A673 (cell line): ENCODE measurements at regions not wholly inside any gene's neighbourhood (a gene's known extent, or its start where the extent isn't known, plus 50 kb on each side); places are given as distances from the start of the nearest gene placed in this dataset.

Experiments
- BruUV-seq: library from RNA; stranded (reverse); fragments of 400-500 nt; replicated peaks from 2 replicates; lab custom pipeline; 2021; lab: Mats Ljungman, UMichigan
- CTCF ChIA-PET: fragments of 300-600 bp; sonication (Branson Sonifier 250); formaldehyde crosslinking; loops from one replicate; lab custom pipeline; 2022; ENCODE audit warnings: antibody characterized with exemption; lab: Charles Lee
- POLR2A ChIA-PET: fragments of 300-600 bp; sonication (Branson Sonifier 250); formaldehyde crosslinking; loops from one replicate; lab custom pipeline; 2022; ENCODE audit warnings: antibody characterized with exemption; ENCODE audit not compliant: low non-redundant PET; lab: Charles Lee
- DNase-seq: peaks from one replicate; pipeline ENCODE4 v3.0.0-alpha.2; 2015; ENCODE audit warnings: low spot score
- H3K27ac ChIP-seq: fragments of 200-600 bp; sonication (generic); 2 replicates; pipeline ENCODE4 v1.5.1; 2016; ENCODE audit warnings: mixed run types, low read depth, mild to moderate bottlenecking, mixed read lengths, antibody characterized with exemption, low read length; ENCODE audit not compliant: poor library complexity, severe bottlenecking
- H3K27me3 ChIP-seq: fragments of 200-600 bp; sonication (generic); replicated peaks from 2 replicates; pipeline ENCODE4 v1.6.1; 2017; ENCODE audit warnings: mixed run types, low read depth, mild to moderate bottlenecking, mixed read lengths, antibody characterized with exemption, low read length; ENCODE audit not compliant: insufficient read depth, poor library complexity
- H3K36me3 ChIP-seq: fragments of 200-600 bp; sonication (generic); 2 replicates; pipeline ENCODE4 v1.6.1; 2016; ENCODE audit warnings: mixed run types, mild to moderate bottlenecking, mixed read lengths, antibody characterized with exemption, low read length; ENCODE audit not compliant: insufficient read depth, poor library complexity, severe bottlenecking
- H3K4me1 ChIP-seq: fragments of 200-600 bp; sonication (generic); 2 replicates; pipeline ENCODE4 v1.6.1; 2017; ENCODE audit warnings: mixed run types, mild to moderate bottlenecking, mixed read lengths, antibody characterized with exemption, low read length; ENCODE audit not compliant: insufficient read depth, poor library complexity, severe bottlenecking
- H3K4me3 ChIP-seq: fragments of 200-600 bp; sonication (generic); 2 replicates; pipeline ENCODE4 v1.5.1; 2016; ENCODE audit warnings: low read depth, mixed run types, mild to moderate bottlenecking, mixed read lengths, low read length; ENCODE audit not compliant: poor library complexity, severe bottlenecking
- H3K9me3 ChIP-seq: fragments of 200-600 bp; sonication (generic); 2 replicates; pipeline ENCODE4 v1.6.1; 2016; ENCODE audit warnings: mixed run types, low read depth, mild to moderate bottlenecking, mixed read lengths, antibody characterized with exemption, low read length; ENCODE audit not compliant: poor library complexity, severe bottlenecking
- CTCF ChIP-seq: fragments of 300-800, 200-600 bp; sonication (generic); conservative IDR thresholded peaks from 2 replicates; pipeline ENCODE4 v1.5.1; 2017; ENCODE audit warnings: low read depth, mild to moderate bottlenecking, antibody characterized with exemption, low read length, moderate library complexity, mixed read lengths
- EZH2 ChIP-seq: fragments of 200-600 bp; sonication (generic); IDR thresholded peaks from 2 replicates; pipeline ENCODE4 v1.6.1; 2017; ENCODE audit warnings: borderline replicate concordance, low read depth, mild to moderate bottlenecking, mixed read lengths, antibody characterized with exemption, low read length; ENCODE audit not compliant: poor library complexity, severe bottlenecking
- intact Hi-C: fragments of 100-400 bp; cut with micrococcal nuclease; formaldehyde crosslinking; loops from one replicate; pipeline ENCODE4 v1.10.0; 2022; ENCODE audit not compliant: unreplicated experiment

GRCh38 chr2:211129798-211130197 lies 573.4 kb downstream of the CPS1 start:
- ChIA-PET POLR2A (no interaction called here), CTCF (no interaction called here)
- intact Hi-C loops = no loop called here
- TF ChIP-seq CTCF (no peak), EZH2 (no peak)
- Histone ChIP-seq H3K4me3 (no peak overlapping the region), H3K27ac (no peak overlapping the region), H3K36me3 (no peaks in the 10 kb centered on the region), H3K4me1 (no peaks in the 10 kb centered on the region), H3K27me3 (no peaks in the 10 kb centered on the region), H3K9me3 (no peaks in the 10 kb centered on the region)
- no peak for DNase-seq
- BruUV-seq = no TSS peak

- intact Hi-C loops = no loop called here
- H3K4me1 ChIP-seq = no peaks in the 10 kb centered on the region
- no TSS peak for BruUV-seq
- no peaks in the 10 kb centered on the region for H3K27me3 ChIP-seq
- H3K4me3 ChIP-seq = no peak overlapping the region
- TF ChIP-seq EZH2 = no peak
- TF ChIP-seq CTCF = no peak
- no peak overlapping the region for H3K27ac ChIP-seq
- CTCF ChIA-PET = no interaction called here
- DNase-seq = no peak
- POLR2A ChIA-PET = no interaction called here
- H3K9me3 ChIP-seq = peaks cover 8% of the 10 kb centered on the region
- H3K36me3 ChIP-seq = no peaks in the 10 kb centered on the region
These were observed 575.6 kb downstream of the CPS1 start for GRCh38 chr2:211132046-211132445.

- Histone ChIP-seq H3K9me3 (peaks cover 8% of the 10 kb centered on the region), H3K27me3 (no peaks in the 10 kb centered on the region), H3K27ac (no peak overlapping the region), H3K36me3 (no peaks in the 10 kb centered on the region), H3K4me1 (no peaks in the 10 kb centered on the region), H3K4me3 (no peak overlapping the region)
- intact Hi-C loops = no loop called here
- TF ChIP-seq EZH2 = no peak
- no peak for TF ChIP-seq CTCF
- no peak for DNase-seq
- ChIA-PET POLR2A (no interaction called here), CTCF (no interaction called here)
- no TSS peak for BruUV-seq
These were observed 576.2 kb downstream of the CPS1 start for GRCh38 chr2:211132573-211132972.
